Pancreas (tissue), 10 donors: ENCODE measurements at regions not wholly inside any gene's neighbourhood (a gene's known extent, or its start where the extent isn't known, plus 50 kb on each side); places are given as distances from the start of the nearest gene placed in this dataset.
"Not testable (repeated sequence)": the region's sequence is repeated elsewhere in the genome, so short reads cannot be mapped to it uniquely, and the experiment has no call there.

Experiments
- ATAC-seq, 4 donors: fragments of 200-7000 bp; cut with Tn5 transposase; one replicate each; pipeline versions ENCODE4 v1.8.0 to v1.9.1; 2020; ENCODE audit warnings: mild to moderate bottlenecking in 4 of 4, moderate library complexity in 4 of 4
- DNase-seq, 6 donors: peaks; one replicate each; pipeline ENCODE4 v3.0.0-alpha.2; 2020
- FAIRE-seq: peaks from 2 replicates; lab custom pipeline; 2012; peaks lifted over from hg19 to GRCh38; lab: Jason Lieb, UNC
- H3K27ac ChIP-seq, 4 donors: fragments of 200-600 bp; sonication (generic); 1 replicate in 3 of 4; 2 replicates in 1 of 4; pipeline versions ENCODE4 v1.5.0 to v1.8.0; 2020
- H3K27me3 ChIP-seq, 4 donors: fragments of 200-600 bp; one replicate each; pipeline ENCODE4 v1.8.0; 2021
- H3K36me3 ChIP-seq, 3 donors: fragments of 200-600 bp; sonication (generic) in 1 of 3; one replicate each; pipeline versions ENCODE4 v1.5.0 to v1.8.0; 2020 to 2021
- H3K4me1 ChIP-seq, 3 donors: fragments of 200-600 bp; one replicate each; pipeline ENCODE4 v1.8.0; 2021
- H3K4me3 ChIP-seq, 4 donors: fragments of 200-600 bp; sonication (generic) in 2 of 4; one replicate each; pipeline versions ENCODE4 v1.5.0 to v1.8.0; 2020 to 2021
- H3K9me3 ChIP-seq, 4 donors: fragments of 200-600 bp; one replicate each; pipeline ENCODE4 v1.8.0; 2021
- WGBS, 2 donors: extraction: QIAGEN DNeasy Blood & Tissue Kit; methylation state at CpG; one replicate each; pipeline ENCODE4 v1.1.7; 2013; 5-methylcytosine and 5-hydroxymethylcytosine counted together
- intact Hi-C, 3 donors: fragments of 100-400 bp; cut with DNase I; formaldehyde crosslinking; loops; one replicate each; pipeline versions ENCODE4 v1.11.1 to v1.14.2; 2022
- donor health status: healthy with polysubstance abuse.
- donor health status: DM: no; HTN: no; CAD: no; lungs with moderate emphysema.
- donor health status: DM: no; HTN: no; CAD: no.
- donor health status: control.
- donor health status: control.
- donor health status: Bipolar disorder and iron deficiency.
- donor health status: DM: yes; HTN: yes; CAD: no.
- donor health status: DM: no; HTN: no; CAD: no.
- donor health status: DM: no; HTN: no; CAD: no.
- donor health status: DM: yes; HTN: yes; CAD: no.

GRCh38 chr15:85254961-85255360 is 125.4 kb upstream of the AKAP13 start:
- intact Hi-C loops, ATAC-seq: not testable (repeated sequence)

GRCh38 chr15:85255502-85255901 is 124.9 kb upstream of the AKAP13 start:
- H3K36me3 ChIP-seq, H3K4me1 ChIP-seq, FAIRE-seq, ATAC-seq, H3K27me3 ChIP-seq, H3K27ac ChIP-seq, intact Hi-C loops, H3K9me3 ChIP-seq, H3K4me3 ChIP-seq: not testable (repeated sequence)
- 92 to 94% methylated on average over 24 of the region's 24 CpGs for WGBS, 2 donors
- DNase-seq = peak in 2 of 6 donors; percentile 32 to 57

More at GRCh38 chr15:85254961-85255360, 125.4 kb upstream of the AKAP13 start:
- H3K27me3 ChIP-seq, FAIRE-seq, H3K36me3 ChIP-seq, H3K27ac ChIP-seq, H3K9me3 ChIP-seq, H3K4me3 ChIP-seq, H3K4me1 ChIP-seq: not testable (repeated sequence)
- DNase-seq = peak in 1 of 6 donors; percentile 31
- 79 to 88% methylated on average over 4 to 9 of the region's 9 CpGs for WGBS, 2 donors

- WGBS, 2 donors = 65 to 77% methylated on average over 18 to 25 of the region's 25 CpGs
- ATAC-seq = peak; percentile 39 to 77 (median 56)
- H3K9me3 ChIP-seq, H3K36me3 ChIP-seq, intact Hi-C loops, H3K4me3 ChIP-seq, H3K27me3 ChIP-seq, FAIRE-seq, H3K27ac ChIP-seq, H3K4me1 ChIP-seq: not testable (repeated sequence)
- peak in 2 of 6 donors; percentile 52 to 68 for DNase-seq
These were observed 124.1 kb upstream of the AKAP13 start for GRCh38 chr15:85256009-85256997.

GRCh38 chr15:85258062-85258445 is 122.3 kb upstream of the AKAP13 start:
- H3K4me3 ChIP-seq, H3K27ac ChIP-seq, H3K9me3 ChIP-seq, H3K27me3 ChIP-seq, intact Hi-C loops, H3K4me1 ChIP-seq, ATAC-seq, H3K36me3 ChIP-seq, FAIRE-seq: not testable (repeated sequence)
- 91 to 93% methylated on average over 4 of the region's 4 CpGs for WGBS, 2 donors
- peak in 1 of 6 donors; percentile 8 for DNase-seq

- H3K4me1 ChIP-seq, H3K36me3 ChIP-seq, H3K4me3 ChIP-seq, H3K9me3 ChIP-seq, FAIRE-seq, H3K27me3 ChIP-seq, ATAC-seq, H3K27ac ChIP-seq, intact Hi-C loops: not testable (repeated sequence)
- WGBS, 2 donors = 85 to 91% methylated on average over 10 to 13 of the region's 19 CpGs
- peak in 2 of 6 donors; percentile 8 to 37 for DNase-seq
These were observed 121.7 kb upstream of the AKAP13 start for GRCh38 chr15:85258559-85259209.

- not testable (repeated sequence) for FAIRE-seq
These were observed 119.9 kb upstream of the AKAP13 start for GRCh38 chr15:85260526-85260925.

GRCh38 chr15:85262461-85263055 is 117.8 kb upstream of the AKAP13 start:
- H3K27me3 ChIP-seq, H3K36me3 ChIP-seq, H3K27ac ChIP-seq, ATAC-seq, FAIRE-seq, H3K9me3 ChIP-seq, intact Hi-C loops, H3K4me3 ChIP-seq, H3K4me1 ChIP-seq: not testable (repeated sequence)
- WGBS, 2 donors = 79 to 82% methylated on average over 23 to 26 of the region's 26 CpGs
- peak in 2 of 6 donors; percentile 3 to 30 for DNase-seq

More at GRCh38 chr15:85260526-85260925, 119.9 kb upstream of the AKAP13 start:
- H3K27ac ChIP-seq, H3K4me3 ChIP-seq, H3K36me3 ChIP-seq, H3K27me3 ChIP-seq, intact Hi-C loops, H3K9me3 ChIP-seq, ATAC-seq, H3K4me1 ChIP-seq: not testable (repeated sequence)
- WGBS, 2 donors = 80 to 94% methylated on average over 2 to 12 of the region's 17 CpGs
- DNase-seq = peak in 1 of 6 donors; percentile 1

- 82 to 87% methylated on average over 3 to 13 of the region's 13 CpGs for WGBS, 2 donors
- H3K4me1 ChIP-seq, H3K27me3 ChIP-seq, H3K36me3 ChIP-seq, H3K27ac ChIP-seq, H3K4me3 ChIP-seq, H3K9me3 ChIP-seq, intact Hi-C loops, ATAC-seq, FAIRE-seq: not testable (repeated sequence)
- DNase-seq = peak in 2 of 6 donors; percentile 11 to 47
These were observed 116.5 kb upstream of the AKAP13 start for GRCh38 chr15:85263842-85264440.

- FAIRE-seq, intact Hi-C loops, H3K9me3 ChIP-seq, ATAC-seq, H3K36me3 ChIP-seq, H3K4me1 ChIP-seq, H3K27me3 ChIP-seq, H3K4me3 ChIP-seq, H3K27ac ChIP-seq: not testable (repeated sequence)
- peak in 2 of 6 donors; percentile 7 to 51 for DNase-seq
- 73 to 84% methylated on average over 14 of the region's 14 CpGs for WGBS, 2 donors
These were observed 115.7 kb upstream of the AKAP13 start for GRCh38 chr15:85264614-85265190.

GRCh38 chr15:85267158-85267857 is 113.1 kb upstream of the AKAP13 start:
- FAIRE-seq, H3K36me3 ChIP-seq, H3K4me1 ChIP-seq, H3K27ac ChIP-seq, H3K9me3 ChIP-seq, ATAC-seq, H3K4me3 ChIP-seq, H3K27me3 ChIP-seq, intact Hi-C loops: not testable (repeated sequence)
- peak in 1 of 6 donors; percentile 2 for DNase-seq
- WGBS, 2 donors = 75 to 82% methylated on average over 10 to 12 of the region's 24 CpGs
